ENCODE measurements at regions not wholly inside any gene's neighbourhood (a gene's known extent, or its start where the extent isn't known, plus 50 kb on each side); places are given as distances from the start of the nearest gene placed in this dataset.

- no peak for TF ChIP-seq CTCF (IDR thresholded peaks at IDR 0.05; ENCODE audit: insufficient read depth, low read length)
- H3K4me3 ChIP-seq (ENCODE audit: low read depth, low read length) = no peak overlapping the region
- DNase-seq (ENCODE audit: low read depth) = peak; percentile 79
Measured at GRCh38 chr3:18134386-18135059, 290.6 kb downstream of the SATB1 start.

- no peak overlapping the region for H3K4me3 ChIP-seq (ENCODE audit: low read depth, low read length)
- no peak for TF ChIP-seq CTCF (IDR thresholded peaks at IDR 0.05; ENCODE audit: insufficient read depth, low read length)
- peak; percentile 22 for DNase-seq (ENCODE audit: low read depth)
Measured at GRCh38 chr3:18132991-18133390, 292.1 kb downstream of the SATB1 start.

GRCh38 chr3:18127859-18128681, 297.1 kb downstream of the SATB1 start:
- no peak overlapping the region for H3K4me3 ChIP-seq (ENCODE audit: low read depth, low read length)
- TF ChIP-seq CTCF (IDR thresholded peaks at IDR 0.05; ENCODE audit: insufficient read depth, low read length) = no peak
- DNase-seq (ENCODE audit: low read depth) = no peak

GRCh38 chr3:18127174-18127858, 297.8 kb downstream of the SATB1 start:
- H3K4me3 ChIP-seq (ENCODE audit: low read depth, low read length) = no peak overlapping the region
- TF ChIP-seq CTCF (IDR thresholded peaks at IDR 0.05; ENCODE audit: insufficient read depth, low read length) = no peak
- DNase-seq (ENCODE audit: low read depth) = no peak

- DNase-seq (ENCODE audit: low read depth) = no peak
- H3K4me3 ChIP-seq (ENCODE audit: low read depth, low read length) = no peak overlapping the region
- TF ChIP-seq CTCF (IDR thresholded peaks at IDR 0.05; ENCODE audit: insufficient read depth, low read length) = no peak
Measured at GRCh38 chr3:18126772-18127171, 298.4 kb downstream of the SATB1 start.

GRCh38 chr3:18124501-18124900, 300.6 kb downstream of the SATB1 start:
- TF ChIP-seq CTCF (IDR thresholded peaks at IDR 0.05; ENCODE audit: insufficient read depth, low read length) = no peak
- no peak overlapping the region for H3K4me3 ChIP-seq (ENCODE audit: low read depth, low read length)
- DNase-seq (ENCODE audit: low read depth) = peak; percentile 73
